ENCODE measurements at regions not wholly inside any gene's neighbourhood (a gene's known extent, or its start where the extent isn't known, plus 50 kb on each side); places are given as distances from the start of the nearest gene placed in this dataset.
"Not testable (repeated sequence)": the region's sequence is repeated elsewhere in the genome, so short reads cannot be mapped to it uniquely, and the experiment has no call there.

DNA sequence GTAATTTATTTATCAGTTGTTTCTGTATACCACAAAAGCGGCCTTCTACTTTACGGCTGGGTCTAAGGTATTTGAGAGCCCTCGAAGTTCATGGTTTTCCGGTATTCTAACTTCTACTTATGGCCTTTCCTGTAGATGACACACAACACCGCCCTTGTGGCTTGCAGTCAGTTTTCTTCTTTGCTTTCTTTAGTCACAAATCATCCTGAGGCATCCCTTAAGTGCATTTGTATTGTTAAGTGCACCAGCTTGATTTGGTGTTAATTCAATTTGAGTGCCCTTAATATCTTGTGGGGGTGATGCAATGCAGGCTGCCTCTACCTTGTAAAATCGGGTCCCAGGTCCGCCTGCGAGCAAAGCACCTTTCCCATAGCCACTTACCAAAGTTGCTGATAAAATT, 511.9 kb downstream of the CCDC171 start:
- Histone ChIP-seq H3K4me1 (ENCODE audit: insufficient read depth) (no peaks in the 10 kb centered on the region), H3K4me3 (no peak overlapping the region), H3K36me3 (no peaks in the 10 kb centered on the region), H3K9me3 (no peaks in the 10 kb centered on the region), H3K27me3 (no peaks in the 10 kb centered on the region), H3K27ac (no peak overlapping the region)
- intact Hi-C loops (cut with DNase I) = no loop called here
- TF ChIP-seq EP300 (IDR thresholded peaks at IDR 0.05) (no peak), CTCF (IDR thresholded peaks at IDR 0.05) (no peak), POLR2A (IDR thresholded peaks at IDR 0.05) (no peak)
- WGBS, 3 donors = 93 to 97% (median 96%) methylated on average over 8 of the region's 8 CpGs
- no peak for DNase-seq

DNA sequence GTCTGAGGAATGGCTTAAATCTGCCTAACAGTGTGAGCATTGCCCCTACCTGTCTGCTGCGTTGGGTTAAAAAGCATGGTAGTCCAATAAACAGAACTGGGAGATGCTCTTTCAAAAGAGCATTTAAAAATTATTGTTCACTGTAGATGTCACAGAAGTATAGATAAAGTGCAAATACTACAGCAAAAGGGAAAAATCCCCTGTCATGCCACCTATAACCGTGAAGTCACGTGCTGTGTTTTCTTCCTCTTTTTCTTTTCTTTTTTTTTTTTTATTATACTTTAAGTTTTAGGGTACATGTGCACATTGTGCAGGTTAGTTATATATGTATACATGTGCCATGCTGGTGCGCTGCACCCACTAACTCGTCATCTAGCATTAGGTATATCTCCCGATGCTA, 513.4 kb downstream of the CCDC171 start:
- H3K27me3 ChIP-seq; H3K4me3 ChIP-seq; H3K27ac ChIP-seq; H3K4me1 ChIP-seq (ENCODE audit: insufficient read depth); H3K9me3 ChIP-seq; intact Hi-C loops (cut with DNase I); H3K36me3 ChIP-seq; DNase-seq: not testable (repeated sequence)
- 89 to 97% (median 93%) methylated on average over 3 to 6 of the region's 6 CpGs for WGBS, 3 donors

DNA sequence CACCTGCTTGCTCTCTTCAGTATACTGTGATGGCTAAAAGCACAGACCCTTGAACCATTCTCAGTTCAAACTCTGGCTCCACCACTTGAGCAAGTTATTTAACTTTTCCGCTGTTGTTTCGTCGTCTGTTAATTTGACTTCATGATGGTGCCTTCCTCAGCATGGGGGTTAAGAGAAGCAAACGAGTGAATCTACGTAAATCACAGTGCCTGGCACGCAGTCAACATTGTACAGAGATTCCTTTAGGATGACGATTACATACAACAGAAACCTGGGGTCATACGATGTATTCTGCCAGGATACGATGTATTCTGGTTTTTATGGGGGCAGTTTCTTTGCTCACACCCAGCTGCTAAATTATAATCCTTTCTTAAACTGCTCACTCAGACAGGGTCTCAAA, 515.6 kb downstream of the CCDC171 start:
- WGBS, 3 donors = 86 to 88% (median 86%) methylated on average over 9 of the region's 9 CpGs
- DNase-seq = no peak
- TF ChIP-seq POLR2A (IDR thresholded peaks at IDR 0.05) (no peak), CTCF (IDR thresholded peaks at IDR 0.05) (no peak), EP300 (IDR thresholded peaks at IDR 0.05) (no peak)
- no peak overlapping the region for H3K4me3 ChIP-seq
- no peak overlapping the region for H3K27ac ChIP-seq
- no peaks in the 10 kb centered on the region for H3K9me3 ChIP-seq
- H3K27me3 ChIP-seq = no peaks in the 10 kb centered on the region
- intact Hi-C loops (cut with DNase I) = no loop called here
- no peaks in the 10 kb centered on the region for H3K36me3 ChIP-seq
- H3K4me1 ChIP-seq (ENCODE audit: insufficient read depth) = no peaks in the 10 kb centered on the region

GRCh38 chr9:16069249-16069648, 516.4 kb downstream of the CCDC171 start:
- Histone ChIP-seq H3K27me3 (no peaks in the 10 kb centered on the region), H3K4me1 (ENCODE audit: insufficient read depth) (no peaks in the 10 kb centered on the region), H3K36me3 (no peaks in the 10 kb centered on the region), H3K27ac (no peak overlapping the region), H3K4me3 (no peak overlapping the region), H3K9me3 (no peaks in the 10 kb centered on the region)
- DNase-seq = no peak
- no peak for TF ChIP-seq EP300 (IDR thresholded peaks at IDR 0.05)
- no peak for TF ChIP-seq POLR2A (IDR thresholded peaks at IDR 0.05)
- no peak for TF ChIP-seq CTCF (IDR thresholded peaks at IDR 0.05)
- 87 to 88% (median 88%) methylated on average over 13 of the region's 13 CpGs for WGBS, 3 donors
- intact Hi-C loops (cut with DNase I) = no loop called here

GRCh38 chr9:16069671-16070454, 517.0 kb downstream of the CCDC171 start:
- Histone ChIP-seq H3K27me3 (no peaks in the 10 kb centered on the region), H3K9me3 (no peaks in the 10 kb centered on the region), H3K27ac (no peak overlapping the region), H3K36me3 (no peaks in the 10 kb centered on the region), H3K4me1 (ENCODE audit: insufficient read depth) (no peaks in the 10 kb centered on the region), H3K4me3 (no peak overlapping the region)
- no peak for DNase-seq
- TF ChIP-seq EP300 (IDR thresholded peaks at IDR 0.05) (no peak), POLR2A (IDR thresholded peaks at IDR 0.05) (no peak), CTCF (IDR thresholded peaks at IDR 0.05) (no peak)
- 28 to 38% (median 32%) methylated on average over 14 of the region's 14 CpGs for WGBS, 3 donors
- intact Hi-C loops (cut with DNase I) = no loop called here

Data from ovary (tissue), 7 donors.